HUDEP-2 (cell line): ENCODE measurements at regions not wholly inside any gene's neighbourhood (a gene's known extent, or its start where the extent isn't known, plus 50 kb on each side); places are given as distances from the start of the nearest gene placed in this dataset.
"Not testable (repeated sequence)": the region's sequence is repeated elsewhere in the genome, so short reads cannot be mapped to it uniquely, and the experiment has no call there.

Experiments
- DNase-seq, 76 experiments: peaks; one replicate each; lab custom pipeline; 2025; ENCODE audit not compliant: unreplicated experiment in 76 of 76; lab: John Stamatoyannopoulos, UW

GRCh38 chr11:38476808-38477575, 1879.0 kb upstream of the RAG2 start:
- no peak for DNase-seq

GRCh38 chr11:38461751-38462150, 1863.7 kb upstream of the RAG2 start:
- no peak for DNase-seq

GRCh38 chr11:38460896-38461295, 1862.9 kb upstream of the RAG2 start:
- DNase-seq: peak in 2 of 76 experiments; percentile 1 to 2

- no peak for DNase-seq
These were observed 1862.4 kb upstream of the RAG2 start for GRCh38 chr11:38460429-38460828.

- no peak for DNase-seq
These were observed 1858.3 kb upstream of the RAG2 start for GRCh38 chr11:38456371-38456770.

DNA sequence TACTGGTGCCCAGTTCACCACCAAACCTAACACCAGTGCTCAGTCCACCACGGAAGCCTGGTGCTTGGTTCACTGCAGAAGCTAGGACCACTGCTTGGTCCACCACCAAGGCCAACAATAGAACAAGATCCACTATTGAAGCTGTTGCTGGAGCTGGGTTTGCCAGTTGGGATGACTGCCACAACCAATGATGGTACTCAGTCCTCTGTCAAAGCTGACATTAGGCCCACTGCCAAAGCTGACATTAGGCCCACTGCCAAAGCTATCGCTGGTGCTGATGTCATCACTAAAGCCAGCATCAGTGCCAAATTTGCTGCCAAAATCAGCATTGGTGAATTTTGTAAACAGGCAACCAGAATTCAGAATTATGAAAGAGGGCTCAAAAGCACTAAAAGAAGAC, 1850.2 kb upstream of the RAG2 start:
- peak in 73 of 76 experiments; percentile 10 to 89 (median 71) for DNase-seq

DNA sequence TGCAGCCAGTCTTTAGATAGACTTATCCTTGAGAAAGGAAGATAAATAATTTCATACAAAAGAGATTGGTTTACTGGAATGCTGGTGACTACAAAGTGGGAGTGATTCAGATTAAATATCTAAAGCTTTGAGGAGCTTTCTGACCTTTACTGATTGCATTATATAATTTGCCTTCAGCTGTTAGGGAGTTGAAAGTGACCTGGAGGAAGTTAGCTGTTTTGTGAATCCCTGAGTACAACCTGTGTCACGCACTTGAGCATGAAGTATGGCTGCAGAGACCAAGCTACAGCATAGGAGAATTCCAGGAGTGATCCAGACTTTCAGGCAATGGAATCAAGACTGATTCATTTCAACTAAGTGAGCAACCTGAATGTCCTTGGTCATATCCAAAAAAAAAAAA, 1848.3 kb upstream of the RAG2 start:
- no peak for DNase-seq

DNA sequence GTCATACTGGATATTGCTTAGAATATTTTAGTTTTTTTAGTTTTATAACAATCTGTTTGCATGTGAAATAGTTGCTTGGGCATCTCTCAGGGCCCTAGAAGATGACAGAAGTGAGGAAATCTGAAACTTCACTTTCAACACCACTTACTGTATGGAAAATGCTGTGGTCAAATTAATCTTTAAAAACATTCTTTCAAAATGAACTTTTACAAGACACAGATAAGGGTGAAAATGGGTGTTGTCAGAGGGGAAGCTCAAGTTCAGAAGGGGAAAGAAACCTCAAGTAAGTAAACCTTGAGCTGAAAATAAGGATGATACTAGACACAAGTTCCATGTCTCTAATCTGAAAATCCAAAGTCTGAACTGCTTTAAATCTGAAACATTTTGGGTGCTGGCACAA, 1840.1 kb upstream of the RAG2 start:
- peak in 1 of 76 experiments; percentile 10 for DNase-seq

- DNase-seq: no peak
These were observed 1827.5 kb upstream of the RAG2 start for GRCh38 chr11:38425578-38425977.

GRCh38 chr11:38423042-38423441, 1825.0 kb upstream of the RAG2 start:
- DNase-seq: no peak

DNA sequence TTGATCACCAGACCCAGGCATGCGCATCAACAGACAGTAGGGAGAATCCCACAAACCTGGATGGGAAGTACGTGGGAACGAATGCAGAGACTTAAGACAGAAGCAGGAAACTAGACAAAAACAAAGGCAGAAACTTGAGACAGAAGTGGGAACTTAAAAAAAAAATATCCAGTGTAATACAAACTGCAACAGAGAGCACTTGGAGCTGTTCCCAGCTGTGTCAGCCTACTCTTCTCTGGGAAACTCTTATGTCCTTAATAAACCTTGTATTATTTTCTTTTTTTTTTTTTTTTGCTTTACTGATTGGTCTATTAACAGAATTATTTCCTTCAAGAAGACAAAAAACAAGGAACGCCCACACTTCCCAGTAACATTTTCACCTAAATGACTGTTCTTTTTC, 1818.1 kb upstream of the RAG2 start:
- DNase-seq: no peak

- peak in 31 of 76 experiments; percentile 0 to 73 (median 34) for DNase-seq
These were observed 1813.1 kb upstream of the RAG2 start for GRCh38 chr11:38411149-38411548.

GRCh38 chr11:38402063-38402462, 1804.0 kb upstream of the RAG2 start:
- DNase-seq: no peak

DNA sequence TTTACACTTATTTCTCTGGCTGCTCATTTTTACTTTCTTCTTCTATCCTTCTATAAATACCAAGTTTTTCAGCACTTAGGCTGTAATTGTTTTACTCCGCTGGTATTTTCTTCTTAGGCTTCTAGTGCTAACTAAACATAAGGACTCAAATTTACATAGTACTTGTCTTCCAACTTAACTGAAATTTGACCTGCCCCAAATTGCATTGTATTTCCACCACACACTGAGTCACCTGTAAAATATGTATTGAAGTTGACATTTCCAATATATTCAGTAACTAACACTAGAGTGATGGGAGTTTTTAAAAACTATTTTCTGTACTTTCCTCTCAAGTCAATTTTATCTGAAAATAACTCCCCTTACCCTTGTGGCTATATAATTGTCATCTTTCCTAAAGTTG, 1794.1 kb upstream of the RAG2 start:
- no peak for DNase-seq

GRCh38 chr11:38384568-38384967, 1786.5 kb upstream of the RAG2 start:
- DNase-seq: no peak

- DNase-seq: no peak
These were observed 1767.2 kb upstream of the RAG2 start for GRCh38 chr11:38365274-38365673.

GRCh38 chr11:38356255-38356654, 1758.2 kb upstream of the RAG2 start:
- no peak for DNase-seq

DNA sequence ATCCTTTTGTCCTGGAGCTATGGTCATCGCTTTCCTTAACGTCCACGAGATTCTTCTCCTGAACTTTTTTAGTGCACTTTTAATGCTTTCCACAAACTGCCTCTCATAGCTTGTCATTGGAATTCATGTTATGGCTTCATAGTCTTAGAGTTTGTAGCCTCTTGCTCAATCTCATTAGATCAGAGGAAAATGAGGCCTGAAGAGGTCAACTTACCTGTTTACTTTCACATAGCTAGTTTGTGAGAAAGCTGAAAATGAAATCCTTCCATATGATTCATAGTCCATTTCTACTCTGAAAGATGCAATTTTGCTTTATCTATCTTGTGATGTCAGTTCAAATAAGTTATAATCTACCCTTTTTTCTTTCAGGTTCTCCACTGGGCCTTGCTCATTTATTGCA, 1747.2 kb upstream of the RAG2 start:
- DNase-seq: no peak

- not testable (repeated sequence) for DNase-seq
These were observed 1743.6 kb upstream of the RAG2 start for GRCh38 chr11:38341612-38342011.

DNA sequence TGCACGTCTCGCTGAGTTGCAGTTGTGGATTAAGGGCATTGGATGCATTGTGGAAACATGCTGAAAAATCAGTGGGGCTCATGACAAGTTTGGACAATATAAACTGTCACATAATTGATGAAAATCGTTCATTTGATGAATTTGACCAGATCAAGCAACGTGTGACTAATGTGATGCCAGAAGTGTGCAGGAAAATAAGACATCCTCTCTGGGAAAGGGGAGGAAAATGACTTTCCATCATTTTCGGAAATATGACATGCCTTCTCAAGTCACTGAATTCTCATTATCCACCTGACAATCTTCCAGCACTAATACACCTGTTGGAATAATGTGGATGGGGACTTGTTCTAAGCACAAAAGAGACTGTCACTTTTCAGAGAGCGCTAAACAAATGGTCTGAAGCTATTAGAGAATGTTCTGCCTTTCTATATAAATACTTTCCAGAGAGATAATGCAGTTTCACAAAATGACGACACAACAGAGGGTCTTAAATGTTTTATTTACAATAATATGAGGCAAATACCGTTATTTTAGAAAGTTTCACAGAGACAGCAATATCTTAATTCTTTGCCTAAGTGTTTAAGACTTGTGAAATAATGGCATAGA, 1741.9 kb upstream of the RAG2 start:
- DNase-seq: no peak

- DNase-seq: not testable (repeated sequence)
These were observed 1740.0 kb upstream of the RAG2 start for GRCh38 chr11:38338022-38338421.

DNA sequence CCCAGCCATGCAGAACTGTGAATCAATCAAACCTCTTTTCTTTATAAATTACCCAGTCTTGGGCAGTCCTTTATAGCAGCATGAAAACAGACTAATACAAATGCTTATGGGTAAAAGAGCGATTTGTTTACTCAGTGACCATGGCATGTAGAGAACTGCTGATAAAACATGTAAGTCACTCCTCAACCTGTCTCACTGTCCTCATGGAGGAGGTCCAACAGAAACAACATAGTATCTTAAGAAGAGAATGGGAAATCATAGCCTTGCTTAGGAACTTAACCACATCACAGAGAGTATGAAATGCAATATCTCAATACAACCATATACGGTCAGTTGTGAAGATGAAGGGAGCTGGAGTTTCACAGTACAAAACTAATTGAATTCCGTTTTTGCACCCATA, 1734.0 kb upstream of the RAG2 start:
- DNase-seq: no peak
